GM18907 (cell line): ENCODE measurements at regions not wholly inside any gene's neighbourhood (a gene's known extent, or its start where the extent isn't known, plus 50 kb on each side); places are given as distances from the start of the nearest gene placed in this dataset.

Source experiments
- ATAC-seq: cut with Tn5 transposase; IDR thresholded peaks from one replicate; pipeline ENCODE4 v1.9.1; 2021; ENCODE audit warnings: mild to moderate bottlenecking, moderate library complexity; ENCODE audit not compliant: unreplicated experiment

GRCh38 chr16:52597772-52598483 lies 51.0 kb upstream of the TOX3 start:
- ATAC-seq = no peak

- ATAC-seq = no peak
Measured at GRCh38 chr16:52597073-52597771, 50.3 kb upstream of the TOX3 start.
